Neural progenitor cell (in vitro differentiated cells): ENCODE measurements at regions not wholly inside any gene's neighbourhood (a gene's known extent, or its start where the extent isn't known, plus 50 kb on each side); places are given as distances from the start of the nearest gene placed in this dataset.

Experiments
- DNase-seq: peaks from one replicate; pipeline ENCODE4 v3.0.0-alpha.2; 2016; ENCODE audit warnings: low spot score
- H2AFZ ChIP-seq: fragments of 200-600 bp; sonication (generic); replicated peaks from 2 replicates; pipeline ENCODE4 v1.6.1; 2016; ENCODE audit warnings: antibody characterized with exemption
- H3F3A ChIP-seq: fragments of 200-600 bp; sonication (generic); 2 replicates; pipeline ENCODE4 v1.6.1; 2016; ENCODE audit warnings: antibody characterized with exemption, low read depth
- H3K27ac ChIP-seq: fragments of 200-600 bp; sonication (generic); 2 replicates; pipeline ENCODE4 v1.5.1; 2016; ENCODE audit warnings: mild to moderate bottlenecking
- H3K27me3 ChIP-seq: fragments of 200-600 bp; sonication (generic); 2 replicates; pipeline ENCODE4 v1.6.1; 2016; ENCODE audit warnings: mild to moderate bottlenecking, moderate library complexity
- H3K36me3 ChIP-seq: fragments of 200-600 bp; sonication (generic); 2 replicates; pipeline ENCODE4 v1.5.1; 2016
- H3K4me1 ChIP-seq: fragments of 200-600 bp; sonication (generic); 2 replicates; pipeline ENCODE4 v1.6.1; 2016; ENCODE audit warnings: mixed run types
- H3K4me2 ChIP-seq: fragments of 200-600 bp; sonication (generic); 2 replicates; pipeline ENCODE4 v1.6.1; 2016
- H3K4me3 ChIP-seq: fragments of 200-600 bp; sonication (generic); 2 replicates; pipeline ENCODE4 v1.5.1; 2016
- H3K79me2 ChIP-seq: fragments of 200-600 bp; sonication (generic); 2 replicates; pipeline ENCODE4 v1.6.1; 2016; ENCODE audit warnings: low read depth
- H3K9ac ChIP-seq: fragments of 200-600 bp; sonication (generic); 2 replicates; pipeline ENCODE4 v1.6.1; 2016
- H3K9me3 ChIP-seq: fragments of 200-600 bp; sonication (generic); 2 replicates; pipeline ENCODE4 v1.5.1; 2016; ENCODE audit warnings: low read depth
- H4K20me1 ChIP-seq: fragments of 200-600 bp; sonication (generic); 2 replicates; pipeline ENCODE4 v1.6.1; 2016; ENCODE audit warnings: low read depth
- H3K27ac Mint-ChIP-seq: 3 replicates; pipeline ENCODE4 v1.8.0; 2021; ENCODE audit warnings: mixed read lengths
- H3K27me3 Mint-ChIP-seq: 2 replicates; pipeline ENCODE4 v1.8.0; 2022; ENCODE audit warnings: low read depth, mild to moderate bottlenecking, inconsistent platforms, moderate library complexity, mixed read lengths; ENCODE audit not compliant: insufficient read depth
- H3K36me3 Mint-ChIP-seq: 3 replicates; pipeline ENCODE4 v1.8.0; 2021; ENCODE audit warnings: mixed read lengths
- H3K4me1 Mint-ChIP-seq: 3 replicates; pipeline ENCODE4 v1.8.0; 2021; ENCODE audit warnings: mixed read lengths
- H3K4me3 Mint-ChIP-seq: 3 replicates; pipeline ENCODE4 v1.8.0; 2021; ENCODE audit warnings: mild to moderate bottlenecking, moderate library complexity, mixed read lengths
- H3K9me3 Mint-ChIP-seq: 3 replicates; pipeline ENCODE4 v1.8.0; 2020; ENCODE audit warnings: mixed read lengths
- CTCF ChIP-seq: fragments of 200-600 bp; sonication (generic); IDR thresholded peaks from 2 replicates; pipeline ENCODE4 v1.5.1; 2017; ENCODE audit warnings: antibody characterized with exemption, mild to moderate bottlenecking
- EZH2 ChIP-seq: fragments of 200-600 bp; sonication (generic); IDR thresholded peaks from 2 replicates; pipeline ENCODE4 v1.6.1; 2017; ENCODE audit warnings: antibody characterized with exemption, mild to moderate bottlenecking, moderate library complexity
- EZH2phosphoT487 ChIP-seq: fragments of 200-600 bp; sonication (generic); IDR thresholded peaks from 2 replicates; pipeline ENCODE4 v1.6.1; 2017; ENCODE audit warnings: antibody characterized with exemption

GRCh38 chr10:78507510-78508160 lies 474.0 kb downstream of the RPS24 start:
- H3K27ac ChIP-seq, result no peak overlapping the region
- H3K36me3 ChIP-seq, result no peaks in the 10 kb centered on the region
- peak; percentile 22 for DNase-seq
- no peak overlapping the region for H2AFZ ChIP-seq
- no peaks in the 10 kb centered on the region for H3K36me3 Mint-ChIP-seq
- no peaks in the 10 kb centered on the region for H4K20me1 ChIP-seq
- no peak for TF ChIP-seq CTCF
- no peak for TF ChIP-seq EZH2
- TF ChIP-seq EZH2phosphoT487, result no peak
- no peaks in the 10 kb centered on the region for H3K79me2 ChIP-seq
- H3F3A ChIP-seq, result no peaks in the 10 kb centered on the region
- H3K27ac Mint-ChIP-seq, result peak overlapping the region; percentile 65
- peaks cover 12% of the 10 kb centered on the region for H3K27me3 Mint-ChIP-seq
- H3K9me3 ChIP-seq, result peaks cover 3% of the 10 kb centered on the region
- no peak overlapping the region for H3K4me3 Mint-ChIP-seq
- no peaks in the 10 kb centered on the region for H3K27me3 ChIP-seq
- peaks cover 63% of the 10 kb centered on the region for H3K4me1 Mint-ChIP-seq
- H3K9ac ChIP-seq, result no peak overlapping the region
- H3K4me1 ChIP-seq, result peaks cover 12% of the 10 kb centered on the region
- no peak overlapping the region for H3K4me3 ChIP-seq
- peaks cover 6% of the 10 kb centered on the region for H3K9me3 Mint-ChIP-seq
- no peak overlapping the region for H3K4me2 ChIP-seq

GRCh38 chr10:78508955-78509748 lies 475.5 kb downstream of the RPS24 start:
- TF ChIP-seq EZH2 (no peak), CTCF (no peak), EZH2phosphoT487 (no peak)
- Mint-ChIP-seq H3K27me3 (peaks cover 12% of the 10 kb centered on the region), H3K27ac (peak overlapping the region; percentile 83), H3K9me3 (peaks cover 6% of the 10 kb centered on the region), H3K4me3 (peak overlapping the region; percentile 59), H3K36me3 (no peaks in the 10 kb centered on the region), H3K4me1 (peaks cover 49% of the 10 kb centered on the region)
- Histone ChIP-seq H3K4me2 (no peak overlapping the region), H3K27me3 (no peaks in the 10 kb centered on the region), H3F3A (no peaks in the 10 kb centered on the region), H3K9me3 (peaks cover 3% of the 10 kb centered on the region), H3K36me3 (no peaks in the 10 kb centered on the region), H2AFZ (no peak overlapping the region), H3K79me2 (no peaks in the 10 kb centered on the region), H3K4me3 (no peak overlapping the region), H4K20me1 (no peaks in the 10 kb centered on the region), H3K4me1 (peaks cover 12% of the 10 kb centered on the region), H3K9ac (no peak overlapping the region), H3K27ac (no peak overlapping the region)
- DNase-seq, result no peak

- Histone ChIP-seq H3K4me2 (peak overlapping the region; percentile 13), H3K9me3 (peaks cover 3% of the 10 kb centered on the region), H4K20me1 (no peaks in the 10 kb centered on the region), H3K79me2 (no peaks in the 10 kb centered on the region), H3F3A (no peaks in the 10 kb centered on the region), H3K27ac (no peak overlapping the region), H3K4me3 (no peak overlapping the region), H3K27me3 (no peaks in the 10 kb centered on the region), H3K9ac (no peak overlapping the region), H3K36me3 (no peaks in the 10 kb centered on the region), H2AFZ (peak overlapping the region; percentile 50), H3K4me1 (peaks cover 12% of the 10 kb centered on the region)
- H3K9me3 Mint-ChIP-seq, result no peaks in the 10 kb centered on the region
- H3K4me1 Mint-ChIP-seq, result peaks cover 46% of the 10 kb centered on the region
- peaks cover 12% of the 10 kb centered on the region for H3K27me3 Mint-ChIP-seq
- peak overlapping the region; percentile 71 for H3K27ac Mint-ChIP-seq
- no peaks in the 10 kb centered on the region for H3K36me3 Mint-ChIP-seq
- no peak overlapping the region for H3K4me3 Mint-ChIP-seq
- TF ChIP-seq EZH2phosphoT487, result no peak
- TF ChIP-seq EZH2, result no peak
- TF ChIP-seq CTCF, result no peak
- peak; percentile 41 for DNase-seq
These were observed 477.1 kb downstream of the RPS24 start for GRCh38 chr10:78510566-78511323.
